ENCODE measurements at regions not wholly inside any gene's neighbourhood (a gene's known extent, or its start where the extent isn't known, plus 50 kb on each side); places are given as distances from the start of the nearest gene placed in this dataset.

DNA sequence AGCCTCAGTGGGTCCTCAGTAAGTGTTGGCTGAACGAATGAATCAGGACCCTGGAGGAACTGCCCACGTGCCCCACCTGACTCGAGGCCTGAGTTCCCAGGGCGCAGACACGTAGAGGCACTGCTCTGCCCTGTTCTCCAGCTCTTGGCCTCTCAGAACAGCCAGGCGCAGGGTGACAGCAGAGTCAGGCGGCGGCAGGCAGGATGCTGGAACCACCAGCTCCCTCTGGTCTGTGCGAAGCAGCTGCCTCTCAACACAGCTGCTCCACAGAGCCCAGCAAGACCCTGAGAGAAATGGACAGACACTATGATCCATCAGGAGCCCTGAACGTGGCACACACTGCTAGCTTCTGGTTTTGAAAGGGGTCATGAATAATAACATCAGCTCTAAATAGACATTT is 53.1 kb upstream of the BCO1 start:
- DNase-seq (ENCODE audit: low read depth), result peak; percentile 53

DNA sequence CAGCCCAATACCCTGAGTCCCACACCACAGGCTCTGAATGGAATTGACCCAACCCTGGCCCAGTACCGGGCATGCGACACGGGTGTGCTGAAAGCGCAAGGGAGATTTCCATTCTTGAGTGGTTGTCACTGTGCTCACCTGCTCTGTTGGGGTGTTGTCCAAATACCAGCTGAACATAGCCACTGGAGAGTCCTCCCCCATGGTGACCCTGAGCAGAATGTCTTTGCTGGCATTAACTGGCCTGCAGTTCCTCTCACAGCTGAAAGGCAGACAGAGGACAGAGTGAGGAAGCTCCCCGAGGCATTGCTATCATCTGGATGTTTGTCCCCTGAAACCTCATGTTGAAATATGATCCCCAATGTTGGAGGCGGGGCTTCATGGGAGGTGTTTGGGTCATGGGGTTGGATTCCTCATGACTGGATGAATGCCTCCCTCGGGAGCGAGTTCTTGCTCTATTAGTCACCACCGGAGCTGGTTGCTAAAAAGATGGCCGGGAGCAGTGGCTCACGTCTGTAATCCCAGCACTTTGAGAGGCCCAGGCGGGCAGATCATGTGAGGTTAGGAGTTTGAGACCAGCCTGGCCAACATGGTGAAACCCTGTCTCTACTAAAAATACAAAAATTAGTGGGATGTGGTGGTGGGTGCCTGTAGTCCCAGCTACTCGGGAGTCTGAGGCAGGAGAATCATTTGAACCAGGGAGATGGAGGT is 57.3 kb upstream of the BCO1 start:
- peak; percentile 99 for DNase-seq (ENCODE audit: low read depth)

DNA sequence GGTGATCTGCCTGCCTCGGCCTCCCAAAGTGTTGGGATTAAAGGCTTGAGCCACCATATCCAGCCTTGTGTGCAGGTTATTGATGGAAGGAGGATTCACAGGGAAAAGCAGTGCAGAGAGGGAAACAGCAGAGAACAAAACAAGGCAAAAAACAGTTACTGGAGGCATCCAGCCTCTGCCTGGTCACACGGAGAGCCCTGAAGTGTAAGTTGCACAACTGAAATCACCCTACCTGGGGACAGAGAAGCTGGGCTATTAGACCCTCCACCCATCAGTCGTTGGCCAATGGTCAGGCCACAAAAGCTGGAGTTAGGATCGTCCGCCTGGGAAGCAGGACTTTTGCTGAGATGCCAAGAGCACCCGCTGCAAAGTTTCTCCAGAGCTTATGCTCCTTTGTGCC is 57.9 kb upstream of the BCO1 start:
- no peak for DNase-seq (ENCODE audit: low read depth)

DNA sequence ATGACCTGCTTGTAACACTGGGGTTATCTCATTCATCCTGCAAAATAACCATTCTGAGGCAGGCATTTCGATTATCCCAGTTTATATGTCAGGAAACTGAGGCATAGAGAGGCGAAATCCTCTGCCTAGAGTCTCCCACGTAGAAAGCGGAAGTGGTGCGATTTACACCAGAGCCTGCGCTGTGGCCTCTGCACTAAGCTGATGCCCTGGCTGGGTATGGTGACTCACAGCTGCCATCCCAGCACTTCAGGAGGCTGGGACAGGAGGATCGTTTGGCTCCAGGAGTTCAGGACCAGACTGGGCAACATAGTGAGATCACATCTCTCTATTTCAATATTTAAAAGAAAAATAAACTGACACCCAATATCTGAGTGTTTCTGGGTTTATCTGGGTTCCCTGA is 59.3 kb upstream of the BCO1 start:
- no peak for DNase-seq (ENCODE audit: low read depth)

DNA sequence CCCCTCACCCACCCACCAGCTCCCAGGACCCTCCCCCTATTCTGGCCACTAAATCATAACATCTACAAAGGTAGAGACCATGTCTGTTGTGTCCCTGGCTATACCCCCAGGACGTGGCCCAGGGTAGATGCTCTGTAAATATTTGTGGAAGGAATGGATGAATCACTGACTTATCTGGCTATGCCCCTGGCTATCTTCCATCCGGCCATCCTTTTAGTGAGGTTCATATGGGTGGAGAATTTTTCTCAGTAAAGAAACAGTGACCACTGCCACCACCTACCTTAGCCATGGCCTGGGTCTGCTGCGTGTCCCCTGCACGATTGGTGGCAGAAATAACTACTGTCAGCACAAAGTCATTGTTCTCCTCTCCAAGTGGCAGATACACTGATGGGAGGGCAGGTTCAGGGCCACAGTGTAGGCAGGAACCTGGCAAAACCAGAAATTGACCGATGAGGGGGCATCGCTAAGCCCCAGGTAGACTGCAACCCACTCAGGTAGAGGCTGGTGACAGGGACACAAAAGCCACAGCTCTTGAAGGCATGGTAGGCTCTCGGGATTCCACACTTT is 63.1 kb upstream of the BCO1 start:
- DNase-seq (ENCODE audit: low read depth), result no peak

DNA sequence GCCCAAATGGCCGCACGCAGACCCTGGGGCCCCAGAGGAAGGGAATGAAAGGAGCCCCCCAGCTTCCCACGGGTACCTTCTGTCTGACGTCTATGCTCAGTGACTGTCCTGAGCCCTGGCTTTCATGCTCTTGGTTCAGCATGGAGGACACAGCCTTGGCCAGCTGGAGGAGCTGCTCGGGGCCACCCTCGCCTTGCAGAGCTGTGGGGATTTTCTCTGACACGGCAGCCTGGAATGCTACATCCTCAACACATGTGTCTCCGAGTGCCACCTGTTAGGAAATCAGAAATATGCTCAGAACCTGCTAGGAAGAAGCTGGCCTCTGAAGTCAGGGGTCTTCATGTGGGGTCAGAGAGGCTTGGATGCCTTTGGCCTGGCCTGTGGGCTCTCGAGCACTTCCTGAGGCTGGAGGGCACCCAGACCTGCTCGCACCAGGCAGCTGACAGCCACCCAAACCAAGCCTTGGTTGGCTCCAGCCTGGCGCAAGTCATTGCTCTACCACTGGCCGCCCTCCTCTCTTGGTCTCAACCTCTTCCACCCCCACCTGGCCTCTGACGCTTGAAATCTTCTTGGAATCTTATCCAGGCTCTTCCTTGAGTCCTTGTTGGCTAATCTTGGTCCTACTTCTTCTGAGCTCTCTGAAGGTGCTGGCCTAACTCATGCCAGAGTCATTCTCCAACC is 63.7 kb upstream of the BCO1 start:
- DNase-seq (ENCODE audit: low read depth), result no peak

DNA sequence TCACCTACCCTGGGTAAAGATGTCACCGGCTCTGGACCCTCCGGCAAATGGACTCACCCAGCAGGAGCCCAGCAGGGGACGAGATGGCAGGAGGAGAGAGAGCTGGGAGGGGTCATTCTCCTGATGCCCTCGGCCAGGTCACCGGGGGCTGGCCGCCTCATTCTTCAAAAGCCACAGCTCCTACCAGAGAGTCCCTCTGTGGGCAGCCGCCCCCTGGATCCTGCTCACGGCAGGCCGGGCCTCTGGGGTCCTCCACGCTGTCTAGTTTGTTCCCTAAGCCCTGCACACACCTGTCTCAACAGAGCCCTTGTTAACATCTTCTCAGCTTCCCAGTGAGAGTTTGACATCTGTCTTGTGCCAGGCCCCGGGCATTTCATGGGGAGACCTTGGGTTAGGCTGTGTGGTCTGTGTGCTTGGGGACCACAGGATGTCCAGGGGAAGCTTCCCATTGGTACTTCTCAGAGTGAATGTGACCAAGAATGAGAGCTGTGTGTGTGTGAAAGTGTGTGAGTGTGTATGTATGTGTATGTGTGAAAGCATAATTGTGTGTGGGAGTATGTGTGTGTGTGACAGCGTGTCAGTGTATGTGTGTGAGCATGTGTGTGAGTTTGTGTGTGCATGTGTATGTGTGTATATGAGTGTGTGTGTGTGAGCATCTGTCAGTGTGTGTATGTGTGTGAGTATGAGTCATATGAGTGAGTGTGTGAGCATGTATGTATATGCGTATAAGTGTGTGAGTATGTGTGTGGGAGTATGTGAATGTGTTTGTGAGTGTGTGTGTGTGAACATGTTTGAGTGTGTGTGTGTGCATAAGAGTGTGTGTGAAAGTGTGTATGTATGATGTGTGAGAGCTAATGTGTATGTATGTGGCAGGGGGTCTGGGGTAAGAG is 65.5 kb upstream of the BCO1 start:
- no peak for DNase-seq (ENCODE audit: low read depth)

DNA sequence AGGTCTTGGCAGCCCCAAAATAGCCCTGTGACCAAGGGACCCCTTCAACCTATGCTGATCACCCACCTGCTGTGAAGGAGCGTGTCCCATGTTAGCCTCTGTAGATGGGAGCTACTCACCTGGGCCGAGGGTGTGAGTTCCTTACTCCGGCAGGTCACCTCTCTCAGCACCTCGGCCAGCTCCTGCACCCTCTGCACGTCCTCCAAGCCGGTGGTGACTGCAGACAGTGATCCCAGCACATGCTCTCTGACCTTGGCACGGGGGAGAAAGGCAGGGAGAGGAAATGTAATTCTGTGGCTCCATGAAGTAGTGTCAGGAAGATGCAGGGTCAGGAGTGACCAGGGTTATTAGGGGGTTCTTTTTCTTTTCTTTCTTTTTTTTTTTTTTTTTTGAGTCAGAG is 67.7 kb upstream of the BCO1 start:
- no peak for DNase-seq (ENCODE audit: low read depth)

DNA sequence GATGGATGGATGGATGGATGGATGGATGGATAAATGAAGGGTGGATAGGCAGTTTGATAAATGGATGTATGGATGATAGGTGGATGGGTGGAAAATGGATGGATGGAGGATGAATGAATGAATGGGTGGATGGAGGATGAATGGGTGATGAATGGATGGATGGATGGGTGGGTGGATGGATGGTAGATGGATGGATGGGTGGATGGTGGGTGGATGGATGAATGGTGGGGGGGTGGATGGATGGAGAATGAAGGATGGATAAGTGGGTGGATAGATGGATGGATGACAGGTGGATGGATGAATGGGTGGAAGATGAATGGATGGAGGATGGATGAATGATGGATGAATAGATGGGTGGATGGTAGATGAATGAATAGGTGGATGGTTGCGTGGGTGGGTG is 70.1 kb upstream of the BCO1 start:
- DNase-seq (ENCODE audit: low read depth), result no peak

DNA sequence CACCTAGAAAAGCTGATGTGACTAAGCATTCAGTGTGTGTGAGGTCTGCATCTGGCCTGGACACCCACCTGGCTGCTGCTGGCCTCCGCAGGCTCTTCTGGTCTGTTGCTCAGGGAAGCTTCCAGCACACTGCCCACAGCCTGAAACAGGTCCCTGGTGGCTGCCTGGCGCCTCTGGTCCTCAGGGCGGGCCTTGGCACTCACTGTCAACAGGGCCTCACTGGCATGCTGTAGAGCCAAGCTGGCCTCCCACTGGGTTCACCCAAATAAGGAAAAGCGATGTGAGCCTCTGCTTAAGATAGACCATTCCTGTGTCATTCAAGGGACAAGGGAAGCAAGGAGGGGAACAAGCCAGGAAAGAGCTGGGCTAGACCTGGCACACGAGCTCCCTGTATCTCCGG is 70.6 kb upstream of the BCO1 start:
- DNase-seq (ENCODE audit: low read depth), result no peak

DNA sequence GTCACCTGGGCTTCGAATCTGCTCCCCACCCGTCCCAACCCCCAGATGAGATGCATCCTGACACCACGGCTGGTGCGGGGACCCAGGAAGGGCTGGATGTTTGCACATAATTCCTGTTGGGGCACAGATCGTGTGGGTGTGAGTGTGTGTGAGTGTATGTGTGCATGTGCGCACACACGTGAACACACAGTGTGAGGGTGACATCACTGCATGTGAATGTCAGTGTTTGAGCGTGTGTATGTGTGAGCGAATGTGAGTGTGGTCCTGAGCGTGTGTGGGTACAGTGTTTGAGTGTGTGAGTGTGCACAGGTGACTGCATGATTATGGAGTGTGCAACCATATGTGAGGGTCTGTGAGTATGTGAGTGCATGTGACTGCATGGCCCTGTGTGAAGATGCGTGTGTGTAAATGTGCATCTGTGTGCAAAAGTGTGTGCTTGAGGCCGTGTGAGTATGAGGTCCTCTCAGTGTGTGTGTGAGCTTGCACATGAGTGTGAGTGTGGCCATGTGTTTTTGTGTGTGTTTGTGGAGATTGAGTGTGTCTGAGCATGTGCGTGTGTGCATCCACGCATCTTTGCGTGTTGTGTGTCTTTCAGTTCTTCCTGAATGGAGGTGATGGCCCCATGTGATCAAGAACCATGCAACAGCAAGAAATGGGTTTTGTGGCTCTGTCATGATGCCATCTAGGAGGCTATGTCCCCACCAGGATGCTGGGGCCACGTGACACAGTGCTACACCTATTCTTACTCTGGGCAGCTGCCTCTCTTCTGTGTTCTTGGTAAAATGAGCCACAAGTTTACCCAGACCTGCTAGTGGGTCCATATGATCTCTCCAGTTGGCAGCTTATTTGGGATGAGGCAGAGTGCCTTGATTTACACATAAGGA is 70.5 kb upstream of the GCSH start:
- no peak for DNase-seq (ENCODE audit: low read depth)

DNA sequence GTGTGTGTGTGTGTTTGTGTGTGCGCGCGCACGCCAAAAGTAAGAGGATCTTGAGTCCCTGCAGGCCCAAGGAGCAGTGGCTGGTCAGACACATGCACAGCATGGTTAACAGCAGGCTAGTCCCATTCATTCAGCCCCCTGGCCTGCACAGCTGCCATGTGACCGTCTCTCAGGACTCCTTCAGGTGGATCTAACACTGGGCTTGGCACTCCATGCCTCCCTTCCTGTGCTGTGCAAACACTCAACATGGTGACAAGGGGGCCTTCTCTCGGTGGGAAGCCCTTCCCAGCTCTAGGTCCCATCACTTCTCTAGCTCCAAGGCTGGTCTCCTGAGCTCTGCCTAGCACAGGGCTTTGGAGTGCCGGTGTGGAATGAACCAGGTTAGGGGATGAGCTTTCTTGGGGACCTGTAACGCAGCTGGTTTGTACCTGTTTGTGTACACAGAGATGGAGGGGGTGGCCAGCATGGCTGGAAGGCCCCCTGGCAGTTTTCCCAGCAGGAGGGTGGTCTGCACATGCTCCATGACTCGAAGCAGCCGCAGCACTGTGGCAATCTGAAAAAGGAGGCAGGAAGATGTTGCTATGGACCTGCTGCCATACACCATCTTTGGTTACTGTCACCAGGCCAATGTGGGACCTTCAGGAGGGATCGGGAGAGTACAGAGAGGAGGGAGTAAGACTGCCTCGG is 69.4 kb upstream of the GCSH start:
- DNase-seq (ENCODE audit: low read depth), result no peak

DNA sequence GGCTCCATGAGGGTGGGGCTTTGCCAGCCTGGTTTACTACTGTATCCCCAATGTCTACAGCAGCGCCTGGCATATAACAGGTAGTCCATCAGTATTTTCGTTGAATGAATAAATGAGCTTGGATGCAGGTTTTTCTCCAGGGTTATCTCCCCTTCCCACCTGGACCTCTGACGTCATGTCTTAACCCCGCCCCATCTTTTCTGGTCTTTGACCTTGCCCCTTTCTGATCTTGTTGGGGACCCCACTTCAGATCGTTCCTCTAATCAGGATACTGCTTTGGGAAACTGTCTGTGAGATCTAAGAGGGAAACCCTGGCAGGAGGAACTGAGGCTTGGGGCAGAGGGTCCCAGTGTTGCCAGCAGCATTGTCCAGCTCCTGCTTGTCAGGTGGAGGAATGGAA is 68.8 kb upstream of the GCSH start:
- no peak for DNase-seq (ENCODE audit: low read depth)

DNA sequence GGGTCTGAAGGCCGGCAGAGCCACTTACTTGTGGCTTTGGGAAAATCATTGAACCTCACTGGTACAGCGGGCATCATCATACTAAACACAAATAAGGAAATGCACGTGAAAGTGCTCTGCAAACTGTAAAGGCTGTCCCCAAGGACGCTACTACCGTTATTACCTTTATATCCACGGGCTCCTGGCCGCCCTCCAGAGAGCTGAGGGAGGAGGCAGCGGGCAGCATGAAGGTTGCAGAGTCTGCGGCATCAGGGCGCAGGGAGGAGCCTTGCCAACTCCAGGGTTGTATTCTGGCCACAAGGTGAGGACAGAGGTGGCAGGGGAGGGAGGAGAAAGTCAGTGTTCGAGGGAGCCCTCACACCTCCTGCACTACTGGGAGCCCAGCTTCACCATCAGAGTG is 68.3 kb upstream of the GCSH start:
- DNase-seq (ENCODE audit: low read depth), result no peak

DNA sequence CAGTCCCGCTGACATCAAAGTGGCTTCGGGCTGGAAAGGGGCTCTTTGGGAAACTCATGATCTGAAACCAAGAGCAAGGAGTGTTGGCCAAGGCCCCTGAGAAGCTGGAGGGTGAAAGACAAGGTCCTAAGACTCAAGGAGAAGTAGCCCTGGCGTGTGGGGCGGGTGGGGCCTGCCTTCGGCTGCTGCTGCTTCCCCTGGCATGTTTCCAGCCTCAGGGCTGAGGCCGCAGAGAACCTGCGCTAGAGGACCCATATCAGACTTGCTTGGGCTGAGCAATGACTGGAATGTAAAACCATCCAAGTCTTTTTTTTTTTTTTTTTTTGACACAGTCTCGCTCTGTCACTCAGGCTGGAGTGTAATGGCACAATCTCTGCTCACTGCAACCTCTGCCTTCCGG is 67.5 kb upstream of the GCSH start:
- DNase-seq (ENCODE audit: low read depth), result no peak

DNA sequence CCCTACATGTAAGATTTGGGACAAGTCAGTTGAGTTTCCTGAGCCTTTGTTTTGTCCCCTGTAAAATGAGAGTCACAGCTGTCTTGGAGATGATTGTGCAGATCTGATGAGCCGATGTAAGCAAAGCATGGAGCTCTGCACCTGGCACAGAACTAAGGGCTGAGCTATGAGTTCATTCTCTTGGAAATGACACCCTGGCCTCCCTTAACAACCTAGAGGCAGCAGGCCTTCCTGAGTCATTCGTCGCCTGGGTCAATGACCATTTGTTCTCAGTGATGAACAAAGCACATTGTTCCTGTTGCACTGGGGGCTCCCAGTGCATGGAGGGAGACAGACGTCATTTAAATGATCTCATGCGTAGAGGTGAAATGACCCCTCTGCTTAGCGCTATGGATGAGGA is 62.8 kb upstream of the GCSH start:
- DNase-seq (ENCODE audit: low read depth), result peak; percentile 30

DNA sequence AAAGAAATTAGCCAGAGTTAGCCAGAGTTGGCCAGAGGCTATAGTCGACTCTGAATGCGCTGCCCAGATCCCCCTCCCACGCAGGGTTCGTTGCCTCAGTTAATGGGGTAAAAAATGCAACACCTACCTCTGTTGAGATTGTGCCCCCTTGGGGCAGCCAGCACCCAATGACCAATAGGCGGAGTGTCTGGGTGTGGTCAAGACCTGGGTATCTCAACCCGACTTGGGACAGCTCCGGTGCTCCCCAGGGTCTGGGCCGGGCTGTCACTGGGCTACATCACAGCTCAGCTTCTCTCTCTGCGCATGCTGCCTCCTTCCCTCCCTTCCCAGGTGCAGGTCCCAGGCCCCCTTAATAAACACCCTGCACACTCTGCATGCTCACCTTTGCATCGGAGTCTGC is 59.6 kb upstream of the GCSH start:
- no peak for DNase-seq (ENCODE audit: low read depth)

DNA sequence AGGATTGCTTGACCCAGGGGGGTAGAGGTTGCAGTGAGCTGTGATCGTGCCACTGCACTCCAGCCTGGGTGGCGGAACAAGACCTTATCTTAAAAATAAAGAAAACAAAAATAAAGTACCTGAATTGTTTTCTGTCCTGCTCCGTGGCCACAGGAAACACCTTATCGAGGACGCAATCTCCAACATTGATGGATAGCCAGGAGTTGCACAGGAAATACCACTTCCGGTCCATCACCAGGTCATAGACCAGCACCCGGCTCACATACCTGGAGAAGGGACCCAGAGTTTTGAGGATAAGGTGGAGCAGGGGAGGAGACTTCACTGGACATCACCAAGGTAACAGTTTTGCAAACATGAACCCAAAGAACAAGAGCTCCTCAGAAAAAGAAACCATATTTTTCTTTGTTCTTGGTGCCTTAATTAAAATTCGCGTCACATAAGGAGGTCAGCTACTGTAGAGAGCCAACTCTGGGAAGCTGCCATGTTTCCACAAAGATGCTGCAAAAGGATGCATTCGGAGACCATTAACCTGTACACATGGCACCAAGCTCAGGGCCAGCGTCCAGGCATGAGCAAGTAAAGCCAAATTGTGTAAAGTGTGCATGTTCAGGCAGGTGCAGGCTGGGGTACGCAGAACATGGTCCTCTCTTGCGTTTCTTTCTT is 55.6 kb upstream of the GCSH start:
- no peak for DNase-seq (ENCODE audit: low read depth)

DNA sequence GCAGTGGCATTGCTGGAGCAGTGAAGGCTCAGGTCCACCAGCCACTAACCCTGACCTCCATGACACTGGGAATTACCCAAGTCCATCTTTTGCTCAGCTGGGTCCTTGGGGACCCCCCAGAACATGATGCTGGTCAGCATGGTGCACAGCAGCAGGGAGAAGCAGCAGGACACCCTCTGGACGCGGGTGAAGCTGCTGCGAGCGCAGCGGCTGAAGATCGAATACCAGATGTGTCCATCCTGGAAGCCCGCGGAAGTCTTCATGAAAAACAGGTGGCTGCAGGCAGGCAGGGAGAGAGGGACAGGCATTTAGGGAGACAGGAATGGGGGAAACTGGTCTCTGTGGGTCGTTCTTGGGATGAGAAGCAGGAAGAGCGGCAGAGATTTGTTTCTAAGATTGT is 53.4 kb upstream of the GCSH start:
- DNase-seq (ENCODE audit: low read depth), result no peak

DNA sequence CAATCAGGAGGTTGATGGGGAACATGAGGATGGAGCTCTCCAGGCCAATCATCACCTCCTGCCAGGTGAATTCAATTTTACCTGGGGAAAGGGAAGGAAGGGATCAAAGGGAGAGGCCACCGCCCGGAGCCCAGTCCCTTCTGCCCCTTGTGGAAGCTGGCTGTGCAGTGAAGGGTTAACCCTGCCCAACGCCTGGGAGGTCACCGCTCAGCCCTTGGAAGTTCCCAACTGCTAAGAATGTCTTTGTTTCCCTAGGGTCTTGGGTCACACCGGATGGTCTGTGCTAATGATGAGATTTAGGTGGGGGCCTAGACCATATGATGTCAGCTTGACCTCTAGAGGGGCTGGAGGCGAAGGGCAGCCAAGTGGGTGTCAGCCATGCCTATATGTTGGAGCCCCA is 52.1 kb upstream of the GCSH start:
- no peak for DNase-seq (ENCODE audit: low read depth)

Data from myocyte (in vitro differentiated cells).